Gastrocnemius medialis (tissue), 4 donors: ENCODE measurements at regions not wholly inside any gene's neighbourhood (a gene's known extent, or its start where the extent isn't known, plus 50 kb on each side); places are given as distances from the start of the nearest gene placed in this dataset.

ENCODE experiments used
- CTCF ChIP-seq, 5 experiments: fragments of 450-650 bp in 3 of 5; fragments of 200-600 bp in 2 of 5; sonication (generic) in 2 of 5; IDR thresholded peaks in 4 of 5; conservative IDR thresholded peaks in 1 of 5; 1 replicate in 4 of 5; 2 replicates in 1 of 5; pipeline ENCODE4 v1.5.1; 2016 to 2019; ENCODE audit warnings: antibody characterized with exemption in 5 of 5, mild to moderate bottlenecking in 3 of 5, moderate library complexity in 3 of 5
- POLR2A ChIP-seq, 2 donors: fragments of 450-650 bp; IDR thresholded peaks; one replicate each; pipeline ENCODE4 v1.6.1; 2017; ENCODE audit warnings: antibody characterized with exemption in 2 of 2, mild to moderate bottlenecking in 2 of 2, moderate library complexity in 2 of 2

GRCh38 chr12:84537666-84538065, 374.9 kb downstream of the SLC6A15 start:
- TF ChIP-seq CTCF (IDR thresholded peaks at IDR 0.05 in 4 of 5, conservative IDR thresholded peaks at IDR 0.05 in 1 of 5) (no peak), POLR2A (IDR thresholded peaks at IDR 0.05) (no peak)
